ENCODE measurements at regions not wholly inside any gene's neighbourhood (a gene's known extent, or its start where the extent isn't known, plus 50 kb on each side); places are given as distances from the start of the nearest gene placed in this dataset.

- TF ChIP-seq SP3 (tag by site-specific recombination; IDR thresholded peaks at IDR 0.05), result no peak
- TF ChIP-seq ZNF132 (tag by site-specific recombination; IDR thresholded peaks at IDR 0.05; ENCODE audit: borderline replicate concordance), result no peak
- no peak for TF ChIP-seq ZNF341 (tag by site-specific recombination; IDR thresholded peaks at IDR 0.05; ENCODE audit: low read depth)
- TF ChIP-seq RBAK (tag by site-specific recombination; IDR thresholded peaks at IDR 0.05), result no peak
- no peak for TF ChIP-seq ZNF19 (tag by site-specific recombination; IDR thresholded peaks at IDR 0.05; ENCODE audit: low read depth)
- no peak for TF ChIP-seq ZSCAN30 (tag by site-specific recombination; IDR thresholded peaks at IDR 0.05)
- no peak for TF ChIP-seq ZNF221 (tag by site-specific recombination; IDR thresholded peaks at IDR 0.05; ENCODE audit: borderline replicate concordance)
- no peak for TF ChIP-seq BCL11A (tag by site-specific recombination; IDR thresholded peaks at IDR 0.05; ENCODE audit: low read depth)
- no peak for TF ChIP-seq ZNF558 (tag by site-specific recombination; IDR thresholded peaks at IDR 0.05)
- TF ChIP-seq ZNF394 (tag by site-specific recombination; IDR thresholded peaks at IDR 0.05; ENCODE audit: borderline replicate concordance), result no peak
- POLR2A ChIA-PET, result no interaction called here
- CTCF ChIA-PET, result no interaction called here
- no peaks in the 10 kb centered on the region for H3K4me1 ChIP-seq (ENCODE audit: control insufficient read depth, insufficient read depth, low read length)
- H3K9me3 ChIP-seq (ENCODE audit: control insufficient read depth, insufficient read depth, low read depth, low read length), result no peaks in the 10 kb centered on the region
- H3K36me3 ChIP-seq (ENCODE audit: control insufficient read depth in 2 of 2, insufficient read depth in 1 of 2, low read length in 2 of 2), result no peaks in the 10 kb centered on the region
- H3K4me3 ChIP-seq (ENCODE audit: low read depth, low read length), result no peak overlapping the region
- H3K27ac ChIP-seq (ENCODE audit: extremely low read depth, low read depth, low read length), result no peak overlapping the region
These were observed 525.2 kb downstream of the PKHD1 start for GRCh38 chr6:51562198-51562597.

Data from HEK293 (cell line).